KMS-11 (cell line): ENCODE measurements at regions not wholly inside any gene's neighbourhood (a gene's known extent, or its start where the extent isn't known, plus 50 kb on each side); places are given as distances from the start of the nearest gene placed in this dataset.

Experiments used
- H2AFZ ChIP-seq: fragments of 200-600 bp; sonication (generic); 2 replicates; pipeline ENCODE4 v1.6.1; 2016; ENCODE audit warnings: antibody characterized with exemption, mixed run types, low read depth
- H3K27ac ChIP-seq: fragments of 200-600 bp; sonication (generic); 2 replicates; pipeline ENCODE4 v1.6.1; 2016; ENCODE audit warnings: mild to moderate bottlenecking, mixed run types
- H3K27me3 ChIP-seq: fragments of 200-600 bp; sonication (generic); 2 replicates; pipeline ENCODE4 v1.6.1; 2017; ENCODE audit warnings: mild to moderate bottlenecking, low read depth, mixed run types, moderate library complexity; ENCODE audit not compliant: insufficient read depth
- H3K36me3 ChIP-seq: fragments of 200-600 bp; sonication (generic); 2 replicates; pipeline ENCODE4 v1.6.1; 2017; ENCODE audit warnings: mild to moderate bottlenecking, mixed run types; ENCODE audit not compliant: insufficient read depth
- H3K4me1 ChIP-seq: fragments of 200-600 bp; sonication (generic); 2 replicates; pipeline ENCODE4 v1.6.1; 2016; ENCODE audit warnings: mild to moderate bottlenecking, low read depth, mixed run types; ENCODE audit not compliant: poor library complexity, severe bottlenecking
- H3K4me2 ChIP-seq: fragments of 200-600 bp; sonication (generic); 2 replicates; pipeline ENCODE4 v1.7.0; 2016; ENCODE audit warnings: mild to moderate bottlenecking, mixed run types
- H3K4me3 ChIP-seq: fragments of 200-600 bp; sonication (generic); IDR thresholded peaks from 2 replicates; pipeline ENCODE4 v1.6.1; 2017; ENCODE audit warnings: low read depth, low read length, mixed read lengths; ENCODE audit not compliant: insufficient read depth
- H3K79me2 ChIP-seq: fragments of 200-600 bp; sonication (generic); 2 replicates; pipeline ENCODE4 v1.6.1; 2016; ENCODE audit warnings: low read depth, mixed run types; ENCODE audit not compliant: insufficient read depth
- H3K9ac ChIP-seq: fragments of 200-600 bp; sonication (generic); 2 replicates; pipeline ENCODE4 v1.6.1; 2016; ENCODE audit warnings: mild to moderate bottlenecking, mixed run types
- H4K20me1 ChIP-seq: fragments of 200-600 bp; sonication (generic); 2 replicates; pipeline ENCODE4 v1.6.1; 2016; ENCODE audit warnings: mild to moderate bottlenecking, mixed run types; ENCODE audit not compliant: insufficient read depth
- TF ChIP-seq, protein P1 (sequence below): fragments of 200-600 bp; sonication (generic); conservative IDR thresholded peaks from 2 replicates; pipeline ENCODE4 v1.6.1; 2017; ENCODE audit warnings: low read depth, mild to moderate bottlenecking, antibody characterized with exemption, low read length, moderate library complexity, mixed read lengths

GRCh38 chr15:62541250-62541649 is 376.2 kb upstream of the C2CD4B start:
- Histone ChIP-seq H3K9ac (no peak overlapping the region), H3K27ac (no peak overlapping the region), H3K4me2 (no peak overlapping the region), H2AFZ (no peak overlapping the region), H4K20me1 (no peaks in the 10 kb centered on the region), H3K4me1 (no peaks in the 10 kb centered on the region), H3K36me3 (no peaks in the 10 kb centered on the region), H3K79me2 (no peaks in the 10 kb centered on the region), H3K27me3 (no peaks in the 10 kb centered on the region), H3K4me3 (no peak overlapping the region)
- TF ChIP-seq, protein P1, sequence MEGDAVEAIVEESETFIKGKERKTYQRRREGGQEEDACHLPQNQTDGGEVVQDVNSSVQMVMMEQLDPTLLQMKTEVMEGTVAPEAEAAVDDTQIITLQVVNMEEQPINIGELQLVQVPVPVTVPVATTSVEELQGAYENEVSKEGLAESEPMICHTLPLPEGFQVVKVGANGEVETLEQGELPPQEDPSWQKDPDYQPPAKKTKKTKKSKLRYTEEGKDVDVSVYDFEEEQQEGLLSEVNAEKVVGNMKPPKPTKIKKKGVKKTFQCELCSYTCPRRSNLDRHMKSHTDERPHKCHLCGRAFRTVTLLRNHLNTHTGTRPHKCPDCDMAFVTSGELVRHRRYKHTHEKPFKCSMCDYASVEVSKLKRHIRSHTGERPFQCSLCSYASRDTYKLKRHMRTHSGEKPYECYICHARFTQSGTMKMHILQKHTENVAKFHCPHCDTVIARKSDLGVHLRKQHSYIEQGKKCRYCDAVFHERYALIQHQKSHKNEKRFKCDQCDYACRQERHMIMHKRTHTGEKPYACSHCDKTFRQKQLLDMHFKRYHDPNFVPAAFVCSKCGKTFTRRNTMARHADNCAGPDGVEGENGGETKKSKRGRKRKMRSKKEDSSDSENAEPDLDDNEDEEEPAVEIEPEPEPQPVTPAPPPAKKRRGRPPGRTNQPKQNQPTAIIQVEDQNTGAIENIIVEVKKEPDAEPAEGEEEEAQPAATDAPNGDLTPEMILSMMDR, result no peak

DNA sequence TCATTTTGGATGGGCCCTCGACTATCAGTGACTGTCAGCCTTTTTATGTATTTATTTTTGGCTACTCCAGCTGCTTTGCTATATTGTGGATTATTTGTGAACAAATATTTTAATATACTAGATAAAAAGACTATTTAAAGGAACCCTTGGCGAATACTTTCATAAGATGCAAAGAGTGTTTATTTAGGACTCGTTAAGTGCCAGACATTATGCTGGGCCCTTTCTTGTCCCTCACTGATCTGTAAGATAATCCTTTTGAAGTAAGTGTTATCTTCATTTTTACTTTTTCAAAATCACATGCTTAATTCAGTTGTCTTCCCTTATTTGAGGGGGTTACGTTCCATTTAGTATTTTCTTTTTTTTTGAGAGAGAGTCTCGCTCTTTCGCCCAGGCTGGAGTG is 376.8 kb upstream of the C2CD4B start:
- no peaks in the 10 kb centered on the region for H3K27me3 ChIP-seq
- no peaks in the 10 kb centered on the region for H3K4me1 ChIP-seq
- H3K4me2 ChIP-seq, result no peak overlapping the region
- no peak overlapping the region for H3K9ac ChIP-seq
- H3K36me3 ChIP-seq, result no peaks in the 10 kb centered on the region
- H2AFZ ChIP-seq, result no peak overlapping the region
- TF ChIP-seq, protein P1, result no peak
- no peak overlapping the region for H3K27ac ChIP-seq
- no peak overlapping the region for H3K4me3 ChIP-seq
- no peaks in the 10 kb centered on the region for H3K79me2 ChIP-seq
- no peaks in the 10 kb centered on the region for H4K20me1 ChIP-seq

DNA sequence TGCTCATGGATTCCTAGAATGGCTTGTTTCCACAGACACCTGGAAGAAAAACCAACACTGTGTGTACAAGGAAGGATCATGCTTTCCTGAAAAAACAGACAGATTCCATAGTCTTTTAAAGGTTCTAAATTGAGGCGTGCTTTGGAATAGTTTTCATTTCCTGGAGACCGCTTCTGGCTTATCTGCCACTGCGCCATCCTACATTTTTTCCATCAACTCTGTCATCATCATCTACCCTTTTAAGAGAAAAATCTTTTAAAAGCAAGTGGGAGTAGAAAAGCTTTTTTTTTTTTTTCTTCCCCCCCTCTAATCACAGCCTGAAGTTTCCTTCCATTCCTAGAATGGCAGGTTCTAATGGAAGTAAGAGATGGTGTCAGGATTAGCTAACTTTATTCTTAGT is 379.4 kb upstream of the C2CD4B start:
- no peak overlapping the region for H3K27ac ChIP-seq
- no peaks in the 10 kb centered on the region for H3K79me2 ChIP-seq
- H4K20me1 ChIP-seq, result no peaks in the 10 kb centered on the region
- no peak overlapping the region for H3K9ac ChIP-seq
- H3K36me3 ChIP-seq, result no peaks in the 10 kb centered on the region
- TF ChIP-seq, protein P1, result no peak
- no peak overlapping the region for H3K4me3 ChIP-seq
- H3K27me3 ChIP-seq, result no peaks in the 10 kb centered on the region
- no peak overlapping the region for H3K4me2 ChIP-seq
- no peak overlapping the region for H2AFZ ChIP-seq
- H3K4me1 ChIP-seq, result no peaks in the 10 kb centered on the region

GRCh38 chr15:62545467-62546227 is 380.6 kb upstream of the C2CD4B start:
- Histone ChIP-seq H3K4me1 (no peaks in the 10 kb centered on the region), H3K4me2 (no peak overlapping the region), H4K20me1 (no peaks in the 10 kb centered on the region), H3K9ac (no peak overlapping the region), H3K36me3 (no peaks in the 10 kb centered on the region), H3K4me3 (no peak overlapping the region), H3K27me3 (no peaks in the 10 kb centered on the region), H3K27ac (no peak overlapping the region), H3K79me2 (no peaks in the 10 kb centered on the region), H2AFZ (no peak overlapping the region)
- TF ChIP-seq, protein P1, result no peak
